K562 (cell line): ENCODE measurements at regions not wholly inside any gene's neighbourhood (a gene's known extent, or its start where the extent isn't known, plus 50 kb on each side); places are given as distances from the start of the nearest gene placed in this dataset.

Source experiments
- ATAC-seq: fragments of 200-7000 bp; cut with Tn5 transposase; 3 replicates; pipeline ENCODE4 v1.9.1; 2020; ENCODE audit warnings: moderate library complexity
- BruUV-seq: library from RNA; stranded (reverse); fragments of 400-500 nt; replicated peaks from 2 replicates; lab custom pipeline; 2021; lab: Mats Ljungman, UMichigan
- CTCF ChIA-PET: fragments of 300-600 bp; formaldehyde crosslinking; extraction: SDS; loops from one replicate; lab custom pipeline; 2021; ENCODE audit warnings: low intra/inter-chr PET ratio; lab: Yijun Ruan, JAX
- POLR2A ChIA-PET: fragments of 300-600, 350-650 bp; sonication (Branson Sonifier 250); formaldehyde crosslinking; extraction: SDS; loops from one replicate; lab custom pipeline; 2021; ENCODE audit warnings: antibody characterized with exemption, inconsistent platforms; lab: Yijun Ruan, JAX
- DNase-seq, 4 experiments: peaks; one replicate each; pipeline versions ENCODE4 v3.0.0 to v3.0.0-alpha.2; 2011 to 2018; ENCODE audit warnings: low spot score in 3 of 4, mixed read lengths in 3 of 4; ENCODE audit errors: extremely low read depth in 1 of 4
- FAIRE-seq: peaks from 2 replicates; lab custom pipeline; 2011; peaks lifted over from hg19 to GRCh38; lab: Jason Lieb, UNC
- H2AFZ ChIP-seq: 2 replicates; pipeline ENCODE4 v1.6.0; 2011; ENCODE audit warnings: low read depth, low read length, control low read depth, inconsistent platforms
- H3K27ac ChIP-seq: fragments of 200-600 bp; 3 replicates; pipeline ENCODE4 v1.8.0; 2011; ENCODE audit warnings: low read depth, mild to moderate bottlenecking, control low read depth, inconsistent platforms, low read length, moderate library complexity, mixed read lengths; ENCODE audit errors: extremely low read depth
- H3K27me3 ChIP-seq, 2 experiments: fragments of 300-600 bp in 1 of 2; 2 replicates in 1 of 2; 3 replicates in 1 of 2; pipeline versions ENCODE4 v1.6.0 to v1.8.0; 2011; ENCODE audit warnings: inconsistent platforms in 2 of 2, low read length in 2 of 2, mild to moderate bottlenecking in 1 of 2, mixed read lengths in 1 of 2, moderate library complexity in 1 of 2; ENCODE audit not compliant: control insufficient read depth in 2 of 2, insufficient read depth in 2 of 2
- H3K36me3 ChIP-seq: fragments of 300-600 bp; 3 replicates; pipeline ENCODE4 v1.8.0; 2011; ENCODE audit warnings: mild to moderate bottlenecking, low read length, inconsistent platforms; ENCODE audit not compliant: control insufficient read depth, insufficient read depth
- H3K4me1 ChIP-seq, 2 experiments: fragments of 200-600 bp in 1 of 2; replicated peaks in 1 of 2; 2 replicates in 1 of 2; 3 replicates in 1 of 2; pipeline versions ENCODE4 v1.5.1 to v1.8.0; 2011; ENCODE audit warnings: inconsistent platforms in 2 of 2, low read length in 2 of 2, mild to moderate bottlenecking in 1 of 2, mixed read lengths in 1 of 2, moderate library complexity in 1 of 2; ENCODE audit not compliant: control insufficient read depth in 2 of 2, insufficient read depth in 2 of 2
- H3K4me2 ChIP-seq: 2 replicates; pipeline ENCODE4 v1.6.1; 2011; ENCODE audit warnings: low read length, control low read depth, inconsistent platforms, mixed read lengths; ENCODE audit not compliant: insufficient read depth
- H3K4me3 ChIP-seq: fragments of 200-600 bp; sonication (generic), shearing (Covaris generic); 2 replicates; pipeline ENCODE4 v1.5.1; 2016; ENCODE audit warnings: control low read depth, inconsistent platforms
- H3K79me2 ChIP-seq: fragments of 200-600 bp; 3 replicates; pipeline ENCODE4 v1.8.0; 2011; ENCODE audit warnings: low read length, inconsistent platforms; ENCODE audit not compliant: control insufficient read depth, insufficient read depth
- H3K9ac ChIP-seq, 2 experiments: 2 replicates each; pipeline versions ENCODE4 v1.6.0 to v1.6.1; 2011; ENCODE audit warnings: low read depth in 2 of 2, low read length in 2 of 2, control low read depth in 1 of 2, inconsistent platforms in 1 of 2, mild to moderate bottlenecking in 1 of 2, mixed read lengths in 1 of 2; ENCODE audit not compliant: insufficient read depth in 1 of 2
- H3K9me1 ChIP-seq: one replicate; pipeline ENCODE4 v1.6.0; 2011; ENCODE audit warnings: inconsistent platforms, mild to moderate bottlenecking, low read length, moderate library complexity; ENCODE audit not compliant: control insufficient read depth, insufficient read depth
- H3K9me3 ChIP-seq: replicated peaks from 2 replicates; pipeline ENCODE4 v1.5.1; 2011; ENCODE audit warnings: low read depth, low read length, inconsistent platforms; ENCODE audit not compliant: control insufficient read depth, insufficient read depth
- H4K20me1 ChIP-seq: replicated peaks from 2 replicates; pipeline ENCODE4 v1.6.1; 2011; ENCODE audit warnings: low read length, inconsistent platforms, mixed read lengths; ENCODE audit not compliant: control insufficient read depth, insufficient read depth
- BCL6 ChIP-seq: fragments of 250-450 bp; sonication (Bioruptor Pico); IDR thresholded peaks from 2 replicates; pipeline ENCODE4 v1.4.0; 2020
- CHD2 ChIP-seq: IDR thresholded peaks from 2 replicates; pipeline ENCODE4 v1.6.1; 2011; ENCODE audit warnings: low read depth, low read length
- ETV1 ChIP-seq: fragments of 450-650 bp; conservative IDR thresholded peaks from 2 replicates; pipeline ENCODE4 v1.6.1; 2016; ENCODE audit warnings: missing genetic modification characterization, control low read depth, low read depth, missing compliant biosample characterization
- ILK ChIP-seq: fragments of 450-650 bp; IDR thresholded peaks from 2 replicates; pipeline ENCODE4 v1.6.1; 2016; ENCODE audit warnings: missing genetic modification characterization, low read depth, mild to moderate bottlenecking, missing compliant biosample characterization, moderate library complexity, borderline replicate concordance
- MTA2 ChIP-seq: fragments of 450-650 bp; IDR thresholded peaks from 2 replicates; pipeline ENCODE4 v1.6.1; 2016; ENCODE audit warnings: low read depth
- TAL1 ChIP-seq: fragments of 450-650 bp; IDR thresholded peaks from 2 replicates; pipeline ENCODE4 v1.6.1; 2016; ENCODE audit warnings: mild to moderate bottlenecking
- TBL1XR1 ChIP-seq, 2 experiments: IDR thresholded peaks; 2 replicates each; pipeline ENCODE4 v1.6.1; 2012; ENCODE audit warnings: improper control_type of control experiment in 2 of 2, low read length in 2 of 2, mild to moderate bottlenecking in 1 of 2
- ZFP30 ChIP-seq: fragments of 250-450 bp; sonication (Bioruptor Pico); IDR thresholded peaks from 2 replicates; pipeline ENCODE4 v1.8.0; 2022; ENCODE audit warnings: moderate library complexity, mild to moderate bottlenecking, inconsistent platforms, borderline replicate concordance
- WGBS: fragments of 100-300 bp; shearing (Covaris generic); methylation state at CpG from one replicate; pipeline ENCODE4 v1.1.6; 2016; ENCODE audit warnings: low coverage, mixed read lengths; ENCODE audit not compliant: insufficient coverage; ENCODE audit errors: missing lambda C conversion rate; 5-methylcytosine and 5-hydroxymethylcytosine counted together
- in situ Hi-C: fragments of 300-500 bp; cut with MboI; formaldehyde crosslinking; loops from 4 replicates; pipeline ENCODE4 v1.15.0; 2018; ENCODE audit warnings: inconsistent platforms, mixed read lengths
- intact Hi-C: fragments of 100-400 bp; cut with micrococcal nuclease; formaldehyde crosslinking; loops from 2 replicates; pipeline ENCODE4 v1.14.2; 2022
- TF ChIP-seq, protein P1 (sequence below): fragments of 450-650 bp; IDR thresholded peaks from 2 replicates; pipeline ENCODE4 v1.6.1; 2017; ENCODE audit warnings: antibody characterized with exemption, mild to moderate bottlenecking
- TF ChIP-seq, protein P2 (sequence below): fragments of 450-650 bp; IDR thresholded peaks from 2 replicates; pipeline ENCODE4 v1.6.1; 2017; ENCODE audit warnings: mild to moderate bottlenecking, moderate library complexity

DNA sequence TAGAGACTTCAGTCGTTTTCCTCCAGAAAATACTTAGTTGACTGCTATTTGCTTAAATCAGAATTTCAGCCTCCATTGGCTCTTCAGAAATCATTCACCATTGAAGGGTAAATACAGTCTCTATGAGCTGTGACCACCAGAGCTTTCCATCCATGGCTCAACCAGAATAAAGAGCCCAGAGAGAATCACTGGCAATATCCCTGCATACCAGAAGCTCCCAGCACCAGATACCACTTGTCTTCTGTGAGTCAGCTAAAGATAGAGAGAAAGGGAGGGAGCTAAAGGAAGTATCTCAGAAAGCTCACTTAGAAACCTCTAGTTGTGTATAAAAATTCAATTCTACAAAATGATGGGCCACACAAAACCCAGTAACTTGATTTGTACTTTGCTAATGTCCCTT lies 115.2 kb upstream of the TMCO5A start:
- FAIRE-seq (no peak), ATAC-seq (no peak)
- in situ Hi-C loops: no loop called here

DNA sequence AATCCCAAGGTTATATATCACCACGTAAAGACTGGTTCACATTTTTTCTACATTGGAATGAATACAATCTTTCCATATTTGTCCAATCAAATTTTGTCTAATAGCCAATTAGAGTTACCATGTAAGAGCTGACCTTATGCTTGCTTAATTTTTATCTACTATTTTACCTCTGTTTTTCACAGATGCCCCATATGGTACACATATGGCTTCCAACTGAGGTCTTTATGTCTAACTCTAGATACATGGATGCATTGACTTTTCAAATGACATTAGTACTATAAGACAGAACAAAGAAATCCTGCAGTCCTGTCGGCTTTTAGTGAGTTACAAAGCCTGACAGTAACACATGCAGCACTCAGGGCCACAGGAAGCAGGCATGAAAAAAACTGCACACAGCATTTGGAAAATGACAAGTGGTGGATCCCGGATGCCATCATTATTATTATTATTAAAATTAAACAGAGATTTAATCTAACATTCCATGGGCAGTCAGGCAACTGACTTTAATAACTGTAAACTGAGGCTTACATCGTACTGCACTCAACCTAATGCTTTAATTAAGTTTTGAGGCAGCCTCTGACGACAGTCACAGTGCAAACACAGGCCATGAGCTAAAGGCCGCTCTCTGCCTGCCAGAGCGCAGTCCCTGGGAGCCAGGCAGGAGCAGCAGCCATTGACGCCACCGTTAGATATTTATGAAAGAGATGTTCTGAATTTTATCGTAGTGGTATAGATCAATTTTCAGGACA lies 113.9 kb upstream of the TMCO5A start:
- WGBS: 3% methylated on average over 10 of the region's 10 CpGs
- Histone ChIP-seq H3K9ac (no peak overlapping the region), H3K4me2 (no peak overlapping the region), H3K36me3 (no peaks in the 10 kb centered on the region), H3K27me3 (no peaks in the 10 kb centered on the region), H4K20me1 (no peaks in the 10 kb centered on the region), H3K9me3 (no peaks in the 10 kb centered on the region), H3K27ac (no peak overlapping the region), H3K4me3 (no peak overlapping the region), H2AFZ (no peak overlapping the region), H3K9me1 (no peaks in the 10 kb centered on the region), H3K4me1 (no peaks in the 10 kb centered on the region), H3K79me2 (no peaks in the 10 kb centered on the region)
- ATAC-seq: no peak
- DNase-seq: no peak
- TF ChIP-seq, protein P1, sequence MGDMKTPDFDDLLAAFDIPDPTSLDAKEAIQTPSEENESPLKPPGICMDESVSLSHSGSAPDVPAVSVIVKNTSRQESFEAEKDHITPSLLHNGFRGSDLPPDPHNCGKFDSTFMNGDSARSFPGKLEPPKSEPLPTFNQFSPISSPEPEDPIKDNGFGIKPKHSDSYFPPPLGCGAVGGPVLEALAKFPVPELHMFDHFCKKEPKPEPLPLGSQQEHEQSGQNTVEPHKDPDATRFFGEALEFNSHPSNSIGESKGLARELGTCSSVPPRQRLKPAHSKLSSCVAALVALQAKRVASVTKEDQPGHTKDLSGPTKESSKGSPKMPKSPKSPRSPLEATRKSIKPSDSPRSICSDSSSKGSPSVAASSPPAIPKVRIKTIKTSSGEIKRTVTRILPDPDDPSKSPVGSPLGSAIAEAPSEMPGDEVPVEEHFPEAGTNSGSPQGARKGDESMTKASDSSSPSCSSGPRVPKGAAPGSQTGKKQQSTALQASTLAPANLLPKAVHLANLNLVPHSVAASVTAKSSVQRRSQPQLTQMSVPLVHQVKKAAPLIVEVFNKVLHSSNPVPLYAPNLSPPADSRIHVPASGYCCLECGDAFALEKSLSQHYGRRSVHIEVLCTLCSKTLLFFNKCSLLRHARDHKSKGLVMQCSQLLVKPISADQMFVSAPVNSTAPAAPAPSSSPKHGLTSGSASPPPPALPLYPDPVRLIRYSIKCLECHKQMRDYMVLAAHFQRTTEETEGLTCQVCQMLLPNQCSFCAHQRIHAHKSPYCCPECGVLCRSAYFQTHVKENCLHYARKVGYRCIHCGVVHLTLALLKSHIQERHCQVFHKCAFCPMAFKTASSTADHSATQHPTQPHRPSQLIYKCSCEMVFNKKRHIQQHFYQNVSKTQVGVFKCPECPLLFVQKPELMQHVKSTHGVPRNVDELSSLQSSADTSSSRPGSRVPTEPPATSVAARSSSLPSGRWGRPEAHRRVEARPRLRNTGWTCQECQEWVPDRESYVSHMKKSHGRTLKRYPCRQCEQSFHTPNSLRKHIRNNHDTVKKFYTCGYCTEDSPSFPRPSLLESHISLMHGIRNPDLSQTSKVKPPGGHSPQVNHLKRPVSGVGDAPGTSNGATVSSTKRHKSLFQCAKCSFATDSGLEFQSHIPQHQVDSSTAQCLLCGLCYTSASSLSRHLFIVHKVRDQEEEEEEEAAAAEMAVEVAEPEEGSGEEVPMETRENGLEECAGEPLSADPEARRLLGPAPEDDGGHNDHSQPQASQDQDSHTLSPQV: no peak
- TF ChIP-seq TBL1XR1 (IDR thresholded peaks at IDR 0.05; ENCODE audit: low read length in 2 of 2): no peak
- TF ChIP-seq, protein P2, sequence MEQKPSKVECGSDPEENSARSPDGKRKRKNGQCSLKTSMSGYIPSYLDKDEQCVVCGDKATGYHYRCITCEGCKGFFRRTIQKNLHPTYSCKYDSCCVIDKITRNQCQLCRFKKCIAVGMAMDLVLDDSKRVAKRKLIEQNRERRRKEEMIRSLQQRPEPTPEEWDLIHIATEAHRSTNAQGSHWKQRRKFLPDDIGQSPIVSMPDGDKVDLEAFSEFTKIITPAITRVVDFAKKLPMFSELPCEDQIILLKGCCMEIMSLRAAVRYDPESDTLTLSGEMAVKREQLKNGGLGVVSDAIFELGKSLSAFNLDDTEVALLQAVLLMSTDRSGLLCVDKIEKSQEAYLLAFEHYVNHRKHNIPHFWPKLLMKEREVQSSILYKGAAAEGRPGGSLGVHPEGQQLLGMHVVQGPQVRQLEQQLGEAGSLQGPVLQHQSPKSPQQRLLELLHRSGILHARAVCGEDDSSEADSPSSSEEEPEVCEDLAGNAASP: no peak
- CTCF ChIA-PET: no interaction called here
- BruUV-seq: no TSS peak
- no peak for FAIRE-seq
- in situ Hi-C loops (no loop called here), intact Hi-C loops (no loop called here)
- POLR2A ChIA-PET: no interaction called here

More for the DNA sequence above, 115.2 kb upstream of the TMCO5A start:
- DNase-seq: no peak
- no peaks in the 10 kb centered on the region for H3K4me1 ChIP-seq
- no peak overlapping the region for H3K4me3 ChIP-seq
- no peaks in the 10 kb centered on the region for H3K36me3 ChIP-seq
- H3K4me2 ChIP-seq: no peak overlapping the region
- H4K20me1 ChIP-seq: no peaks in the 10 kb centered on the region
- no TSS peak for BruUV-seq
- H3K27me3 ChIP-seq: no peaks in the 10 kb centered on the region
- POLR2A ChIA-PET: no interaction called here
- TF ChIP-seq TAL1 (no peak), BCL6 (CRISPR knock-in tag) (no peak), ETV1 (tag) (no peak), ILK (tag) (no peak), ZFP30 (no peak), CHD2 (no peak), MTA2 (no peak)
- H3K9me1 ChIP-seq: no peaks in the 10 kb centered on the region
- H3K9me3 ChIP-seq: no peaks in the 10 kb centered on the region
- no peak overlapping the region for H2AFZ ChIP-seq
- intact Hi-C loops: no loop called here
- H3K79me2 ChIP-seq: no peaks in the 10 kb centered on the region
- WGBS: 0% methylated on average over 1 of the region's 1 CpG
- no peak overlapping the region for H3K9ac ChIP-seq
- CTCF ChIA-PET: no interaction called here
- H3K27ac ChIP-seq: no peak overlapping the region
